Smooth muscle cell of the brain vasculature (primary cell): ENCODE measurements at regions not wholly inside any gene's neighbourhood (a gene's known extent, or its start where the extent isn't known, plus 50 kb on each side); places are given as distances from the start of the nearest gene placed in this dataset.

Experiments
- DNase-seq: peaks from one replicate; pipeline ENCODE4 v3.0.0-alpha.2; 2012; ENCODE audit warnings: low read depth, low spot score

DNA sequence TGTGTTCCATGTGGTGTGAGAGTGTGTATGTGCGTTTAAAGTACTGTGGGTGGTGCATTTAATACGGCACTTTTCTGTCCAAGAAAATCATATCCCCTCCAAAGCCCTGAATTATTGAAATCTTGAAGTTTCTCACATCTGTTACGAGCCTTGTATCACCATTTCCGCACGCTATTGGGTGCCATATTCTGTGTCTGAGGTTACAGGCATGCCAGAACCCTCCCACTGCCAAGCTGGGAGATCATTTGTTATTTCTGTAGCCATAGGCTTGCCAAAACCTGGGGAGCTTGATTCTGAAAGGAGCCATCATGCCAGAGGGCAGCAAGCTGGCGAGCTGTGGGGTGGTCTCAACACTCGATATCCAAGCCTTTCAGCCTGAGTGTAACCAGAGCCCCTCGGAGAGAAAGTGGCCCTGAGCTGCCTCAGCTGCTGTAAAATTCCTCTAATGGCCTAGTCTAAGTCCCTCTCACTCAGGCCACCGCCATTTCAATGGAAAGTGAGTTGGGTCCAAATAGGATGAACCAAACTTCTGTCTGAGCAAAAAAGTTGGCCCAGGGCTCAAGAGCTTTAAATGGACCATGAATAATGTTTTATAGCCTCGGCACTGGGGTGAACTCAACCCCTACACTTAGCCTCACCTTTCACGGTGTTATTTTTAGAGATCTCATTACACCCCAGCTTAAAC is 298.4 kb upstream of the DUSP10 start:
- DNase-seq, result no peak

DNA sequence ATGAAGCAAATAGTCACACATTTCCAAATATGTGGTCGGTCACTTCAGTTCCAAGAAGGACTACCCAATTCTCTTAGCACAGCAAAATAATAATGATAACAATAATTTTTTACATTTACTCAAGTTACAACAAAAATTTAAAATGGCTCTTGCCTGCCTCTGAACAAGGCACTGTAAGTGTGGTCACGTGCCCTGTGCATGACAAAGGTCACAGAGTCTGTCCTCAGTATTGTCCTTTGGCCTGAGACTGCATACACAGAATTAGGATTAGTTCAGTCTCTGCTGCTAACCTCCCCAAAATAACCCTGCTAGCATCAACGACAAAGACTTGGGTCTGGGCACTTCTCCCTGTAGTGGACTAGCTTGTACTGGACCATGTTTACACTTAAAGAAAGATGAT is 297.1 kb upstream of the DUSP10 start:
- no peak for DNase-seq

DNA sequence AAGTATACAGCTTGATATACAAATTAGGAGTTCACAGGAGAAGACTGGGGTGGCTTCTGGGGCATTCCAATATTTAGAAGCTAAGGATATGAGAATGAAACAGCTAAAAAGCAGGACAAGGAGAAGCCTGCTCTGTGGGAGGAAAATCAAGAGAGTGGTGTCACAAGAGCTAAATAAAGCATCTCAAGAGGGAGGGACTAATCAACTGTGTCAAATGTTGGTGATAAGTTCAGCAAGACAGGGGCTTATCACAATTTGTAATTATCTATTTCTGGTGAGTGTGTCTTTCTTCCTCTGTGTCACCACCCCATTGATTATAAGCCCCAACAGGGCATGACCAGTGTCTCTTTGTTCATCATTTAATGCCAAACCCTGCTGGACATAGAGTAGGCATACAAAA is 295.8 kb upstream of the DUSP10 start:
- no peak for DNase-seq

DNA sequence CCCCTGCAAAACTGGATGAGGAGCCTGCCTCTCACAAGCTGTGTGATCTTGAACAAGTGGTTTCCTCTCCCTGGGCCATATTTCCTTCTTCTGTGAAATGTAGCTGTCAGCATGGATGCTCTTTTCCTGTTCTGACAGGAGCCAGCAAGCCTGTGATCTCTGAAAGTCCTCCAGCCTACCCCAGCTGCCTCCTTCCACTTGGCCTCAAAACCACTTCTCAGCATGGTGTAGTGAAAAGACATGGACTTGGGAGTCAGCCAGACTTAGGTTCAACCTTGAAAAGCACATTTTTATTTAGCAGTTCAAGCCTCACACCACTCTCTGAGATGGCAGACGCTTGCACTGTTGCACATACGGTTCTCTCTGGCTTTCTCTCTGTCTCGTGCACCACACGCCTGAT is 292.9 kb upstream of the DUSP10 start:
- DNase-seq, result peak; percentile 87

DNA sequence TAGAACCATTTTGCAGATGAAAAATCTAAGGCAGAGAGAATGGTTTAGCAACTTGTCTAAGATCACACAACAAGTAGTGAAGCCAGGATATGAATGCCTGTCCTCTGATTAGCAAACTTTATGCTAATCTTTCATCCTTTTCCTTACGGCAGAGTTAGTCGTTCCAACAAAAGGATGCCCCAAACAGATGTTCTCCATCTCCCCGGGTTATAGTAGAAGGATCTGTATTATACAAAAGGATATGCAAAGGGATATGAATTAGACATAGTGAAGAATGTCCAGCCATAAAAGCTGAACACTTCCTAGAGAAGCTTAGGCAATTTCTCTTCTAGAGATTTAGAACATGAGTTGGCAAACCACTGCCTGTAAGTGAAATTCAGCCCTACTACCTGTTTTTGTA is 291.6 kb upstream of the DUSP10 start:
- no peak for DNase-seq

DNA sequence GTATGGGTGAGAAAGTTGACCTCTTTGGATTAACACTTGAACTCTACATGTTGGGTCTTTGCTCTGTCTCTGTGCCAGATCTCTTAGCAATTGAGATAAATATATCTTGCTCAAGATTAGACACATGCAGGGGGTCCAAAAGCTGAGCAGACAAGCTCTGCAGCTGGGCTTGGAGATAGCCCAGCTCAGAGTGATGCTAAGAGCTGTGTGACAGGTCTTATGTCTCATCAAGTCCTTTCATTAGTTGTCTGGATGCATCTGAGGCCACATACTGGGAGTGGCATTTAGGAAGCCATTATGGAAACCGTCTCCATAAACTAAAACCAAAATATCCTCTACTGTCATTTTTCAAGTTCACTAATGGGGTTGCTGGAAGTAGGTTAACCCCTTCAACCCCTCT is 289.4 kb upstream of the DUSP10 start:
- DNase-seq, result no peak

DNA sequence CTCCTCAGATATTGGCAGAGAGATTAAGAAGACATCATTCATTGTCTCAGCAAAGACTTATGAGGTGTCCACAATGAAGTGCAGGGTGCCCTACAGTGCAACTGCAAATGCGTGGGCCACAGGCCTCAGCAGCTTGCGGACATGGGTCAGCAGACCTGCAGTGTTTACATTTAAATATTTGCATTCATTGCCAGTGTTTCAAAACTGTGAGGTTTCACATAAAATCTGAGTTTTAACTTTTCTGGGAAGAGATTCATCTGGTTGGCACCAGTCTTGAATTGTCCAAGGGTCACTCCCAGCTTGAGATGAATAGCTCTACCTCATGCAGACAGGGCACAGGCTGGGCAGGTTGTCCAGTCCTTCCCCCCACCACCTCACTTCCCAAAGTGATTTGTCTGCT is 286.8 kb upstream of the DUSP10 start:
- DNase-seq, result no peak

DNA sequence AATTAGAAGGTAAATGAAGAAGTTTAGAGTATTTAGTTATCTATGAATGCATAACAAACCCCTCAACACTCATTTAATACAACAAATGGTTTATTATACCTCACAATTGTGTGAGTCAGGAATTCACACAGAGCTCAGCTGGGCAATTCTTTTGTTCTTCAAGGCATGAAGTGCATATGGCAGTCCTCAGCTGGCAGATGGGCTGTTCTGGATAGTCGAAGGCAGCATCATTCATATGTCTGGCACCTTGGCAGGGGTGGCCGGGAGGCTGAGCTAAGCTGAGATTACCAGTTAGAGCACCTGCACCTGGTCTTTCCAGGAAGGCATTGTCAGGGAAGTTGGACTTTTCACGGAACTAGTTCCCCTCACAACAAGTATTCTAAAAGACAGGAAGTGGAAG is 286.2 kb upstream of the DUSP10 start:
- DNase-seq, result no peak

DNA sequence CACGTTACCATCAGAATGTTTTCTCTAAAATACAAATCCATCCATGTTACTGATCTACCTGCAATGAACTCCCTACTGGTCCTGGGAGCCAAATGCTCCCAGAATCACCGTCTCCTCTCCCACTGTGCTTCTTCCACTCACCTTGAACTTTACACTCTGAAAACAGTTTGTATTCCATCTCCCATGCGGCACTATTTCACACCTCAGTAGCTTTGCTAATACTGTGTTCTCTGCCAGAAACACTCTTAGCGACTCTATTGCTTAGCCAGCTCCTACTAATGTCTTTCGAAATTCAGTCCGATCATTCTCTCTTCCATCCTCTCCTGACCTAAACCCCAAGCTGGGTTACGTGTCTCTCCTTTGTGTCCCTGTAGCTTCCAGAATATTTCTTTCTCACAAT is 284.4 kb upstream of the DUSP10 start:
- no peak for DNase-seq

DNA sequence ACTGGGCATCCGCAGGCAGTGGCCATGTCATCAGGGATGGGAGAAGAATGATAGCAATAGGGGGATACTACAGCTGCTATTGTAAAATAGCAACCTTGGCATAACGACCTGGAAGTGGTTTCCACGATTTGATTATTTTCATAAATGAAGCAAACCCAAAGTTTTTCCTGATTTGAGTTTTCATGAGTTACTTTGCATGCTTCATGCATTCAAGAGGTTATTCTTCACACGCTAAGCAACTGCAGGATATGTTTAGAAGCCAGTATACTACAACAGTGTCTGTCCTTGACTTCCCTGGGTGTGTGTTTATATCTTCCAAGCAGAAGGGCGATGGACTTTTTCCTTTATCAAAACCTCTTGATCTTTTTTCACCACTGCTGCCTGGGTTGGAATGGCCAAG is 281.1 kb upstream of the DUSP10 start:
- no peak for DNase-seq

DNA sequence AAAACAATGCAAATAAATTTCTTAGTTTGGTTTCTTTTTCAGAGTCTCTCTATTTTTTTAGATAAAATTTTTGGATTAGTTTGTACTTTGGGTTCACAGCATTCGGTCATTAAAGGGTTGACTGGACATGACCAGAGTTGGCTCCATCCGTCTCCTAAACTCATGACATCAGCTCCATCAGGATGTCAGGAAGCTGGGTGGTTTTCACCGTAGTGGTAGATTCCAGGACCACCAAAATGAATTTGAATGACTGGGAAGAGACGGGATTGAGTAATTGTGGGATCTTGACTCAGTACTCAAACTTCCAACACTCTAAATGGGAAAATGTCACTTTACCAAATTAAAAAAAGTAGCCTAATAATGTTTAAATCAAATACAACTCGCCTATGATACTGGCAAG is 279.2 kb upstream of the DUSP10 start:
- no peak for DNase-seq

DNA sequence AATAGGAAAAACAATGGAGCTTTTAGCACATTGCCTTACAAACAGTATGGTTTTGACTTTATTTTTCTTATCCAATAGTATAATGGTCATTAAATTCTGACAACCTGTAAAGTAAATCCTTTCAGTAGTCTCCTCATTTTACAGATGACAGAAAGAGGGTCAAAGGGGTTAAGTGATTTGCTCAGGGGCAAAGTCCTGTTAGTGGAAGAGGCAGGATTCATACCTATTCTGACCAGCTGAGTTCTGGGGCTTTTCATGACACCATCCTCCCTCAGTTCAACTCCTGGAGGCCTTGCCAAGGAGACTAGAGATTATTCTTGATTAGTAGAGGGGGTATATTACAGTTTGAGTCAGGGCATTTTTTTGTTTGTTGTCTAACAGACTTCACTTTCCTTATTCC is 278.7 kb upstream of the DUSP10 start:
- no peak for DNase-seq

DNA sequence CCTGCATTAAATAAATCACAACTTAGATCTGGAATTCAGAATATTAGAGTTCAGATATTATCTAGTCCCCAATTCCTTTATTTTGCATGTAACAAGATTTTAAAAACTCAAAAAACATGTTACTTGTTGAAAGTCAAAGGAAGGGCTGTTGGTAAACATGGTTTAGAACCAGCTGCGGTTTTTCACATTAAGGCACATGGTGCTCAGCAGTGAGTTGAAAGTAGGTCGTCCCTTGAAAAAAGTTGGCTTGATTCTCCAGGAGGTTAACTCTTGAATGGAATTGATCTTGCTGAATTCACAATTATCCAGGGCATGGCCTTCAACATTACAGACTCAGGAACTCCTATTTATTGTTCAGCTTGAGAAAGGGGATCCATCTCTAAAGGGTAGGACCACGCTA is 277.1 kb upstream of the DUSP10 start:
- DNase-seq, result no peak

DNA sequence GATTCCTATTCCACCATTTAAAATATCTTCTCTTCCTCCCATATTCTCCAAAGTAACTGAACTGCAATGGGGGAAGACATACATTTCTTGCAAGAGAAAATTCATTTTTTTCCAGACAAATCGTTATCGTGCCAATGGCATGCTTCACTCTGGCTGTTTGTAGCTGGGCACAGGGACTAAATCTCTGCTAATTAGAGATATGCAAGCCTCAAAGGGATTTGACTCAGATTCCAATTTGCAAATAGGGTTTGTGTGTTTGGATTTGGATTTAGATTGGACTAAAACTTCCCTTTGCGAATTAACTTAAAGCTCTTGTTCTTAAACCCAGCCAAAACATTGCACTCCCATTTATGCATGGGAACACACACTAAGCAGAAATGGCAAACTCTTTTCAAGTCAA is 276.2 kb upstream of the DUSP10 start:
- no peak for DNase-seq

DNA sequence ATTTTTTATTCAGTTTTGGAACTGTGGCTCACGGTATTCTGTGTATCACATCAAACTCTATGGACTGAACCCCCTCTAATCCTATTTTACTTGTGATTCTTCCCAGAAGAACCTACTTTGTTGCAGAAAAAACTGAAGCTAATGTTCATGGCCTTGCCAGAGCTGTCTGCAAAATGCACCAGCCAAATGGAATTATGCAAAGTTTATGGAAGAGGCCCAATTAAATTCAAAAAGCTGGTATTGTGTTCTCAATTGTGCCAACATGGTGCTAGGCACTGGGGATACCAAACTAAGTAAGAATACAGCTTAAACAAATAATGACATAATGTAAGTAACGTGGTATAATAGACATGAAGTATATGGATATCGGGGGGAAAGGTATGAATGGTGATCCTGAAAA is 273.8 kb upstream of the DUSP10 start:
- DNase-seq, result no peak

DNA sequence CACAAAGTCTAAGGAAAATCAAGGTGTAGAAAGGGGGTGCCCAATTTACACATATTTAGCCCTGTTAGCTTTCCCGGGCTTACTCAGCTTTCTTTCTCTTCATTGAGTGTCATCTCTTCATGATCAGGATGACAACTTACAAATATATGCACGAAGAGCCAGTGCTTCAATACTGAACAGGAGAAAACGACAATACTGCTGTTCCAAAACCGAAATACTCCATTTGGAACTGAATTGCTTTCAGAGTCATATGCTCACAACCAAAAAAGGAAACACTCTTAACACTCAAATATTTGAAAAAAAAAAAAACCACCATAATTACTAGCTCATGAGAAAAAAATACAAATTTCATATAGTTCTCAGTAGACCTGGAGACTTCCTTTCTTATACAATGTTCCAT is 272.1 kb upstream of the DUSP10 start:
- no peak for DNase-seq

DNA sequence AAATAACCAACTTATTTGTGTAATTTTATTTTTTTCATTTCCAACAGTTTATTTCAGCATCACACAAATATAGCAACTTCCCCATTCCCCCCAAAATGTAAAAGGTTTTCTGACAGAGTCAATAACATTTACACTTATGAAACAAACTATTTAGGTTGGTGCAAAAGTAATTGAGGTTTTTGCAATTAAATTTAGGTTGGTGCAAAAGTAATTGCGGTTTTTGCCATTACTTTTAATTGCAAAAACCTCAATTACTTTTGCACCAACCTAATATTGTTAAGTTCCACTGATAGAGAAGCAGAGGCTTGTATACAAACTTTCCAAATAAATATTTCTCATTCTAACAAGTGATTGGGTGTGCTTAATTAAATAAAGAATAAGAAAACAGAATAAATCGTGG is 270.9 kb upstream of the DUSP10 start:
- DNase-seq, result no peak

DNA sequence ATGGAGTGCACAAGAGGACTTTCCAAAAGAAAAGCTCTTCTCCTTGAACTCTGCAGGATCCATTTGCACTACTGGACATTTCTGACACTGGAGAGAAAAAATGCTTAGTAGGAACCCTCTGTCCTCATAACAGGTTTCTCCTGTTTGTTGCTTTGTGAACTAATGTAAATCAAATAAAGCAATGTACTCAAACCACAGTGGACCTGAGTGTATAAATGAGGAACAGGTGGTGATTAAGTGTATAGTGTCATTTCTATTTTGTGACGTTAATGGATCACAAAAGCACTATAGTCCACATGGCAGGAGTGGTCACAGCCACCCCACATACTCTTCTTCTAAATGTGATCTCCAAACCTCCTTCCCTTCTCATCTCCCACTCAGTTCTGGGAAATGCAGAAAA is 268.4 kb upstream of the DUSP10 start:
- DNase-seq, result no peak

DNA sequence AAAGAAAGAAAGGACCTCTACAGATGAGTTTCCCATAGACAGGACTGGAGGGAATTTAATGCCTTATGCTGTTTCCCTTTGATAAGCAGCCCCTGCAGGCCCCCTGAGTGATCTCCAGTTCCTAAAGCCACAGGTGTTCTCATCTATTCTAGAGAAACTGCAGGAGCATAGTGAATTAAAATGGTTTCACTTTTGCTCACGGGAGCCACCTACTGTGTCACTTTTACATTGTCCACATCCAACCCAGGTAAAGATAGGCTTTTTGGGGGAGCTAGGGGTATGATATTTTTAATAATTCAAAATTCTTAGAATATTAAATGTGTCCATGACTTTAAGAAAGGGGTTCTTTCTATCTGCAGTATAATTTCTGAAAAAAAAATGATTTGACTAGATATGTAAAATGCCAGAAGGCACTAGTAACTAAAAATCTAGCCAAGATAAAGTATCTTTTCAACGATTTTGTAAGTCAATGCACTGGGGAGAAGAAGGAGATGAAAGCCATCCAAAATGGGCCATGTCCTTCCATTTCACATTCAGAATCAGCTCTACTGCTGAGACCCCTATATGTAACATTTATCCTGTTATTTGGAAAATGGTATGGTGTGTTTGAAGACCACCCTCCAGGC is 267.3 kb upstream of the DUSP10 start:
- no peak for DNase-seq

DNA sequence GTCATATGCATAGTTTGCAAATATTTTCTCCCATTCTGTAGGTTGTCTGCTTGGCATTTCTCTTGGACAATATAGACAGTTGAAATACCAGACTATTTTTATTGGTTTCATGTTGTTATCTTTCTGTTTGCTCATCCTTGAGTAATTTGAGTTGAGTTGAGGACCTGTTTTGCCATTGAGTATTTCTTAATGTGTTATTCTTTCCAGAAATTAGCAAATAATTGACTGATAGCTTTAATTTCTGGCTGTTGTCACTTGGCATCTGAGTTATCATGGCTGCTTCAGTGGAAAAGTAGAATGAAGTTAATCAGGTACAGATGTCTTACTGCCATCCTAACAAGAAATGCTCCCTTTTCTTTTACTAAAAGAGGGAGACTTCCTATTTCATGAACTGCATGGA is 264.8 kb upstream of the DUSP10 start:
- no peak for DNase-seq

DNA sequence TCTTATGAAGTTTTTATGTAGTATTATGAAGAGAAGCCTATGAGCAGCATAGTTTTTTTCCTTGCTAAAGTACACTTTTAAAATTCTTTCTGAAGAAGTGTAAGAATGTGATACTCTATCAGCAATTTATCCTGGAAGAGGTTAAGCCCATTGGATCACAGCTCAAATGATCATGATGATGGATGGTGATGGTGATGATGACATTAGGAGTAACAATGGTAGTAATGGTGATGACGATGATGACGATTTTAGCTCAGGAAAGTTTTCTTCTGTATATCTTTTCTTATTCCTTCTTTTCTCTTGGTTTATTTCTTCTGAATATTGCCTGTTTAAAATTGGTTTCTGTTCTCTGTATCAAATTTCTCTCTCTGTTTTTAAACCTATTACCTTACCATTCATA is 262.9 kb upstream of the DUSP10 start:
- DNase-seq, result no peak

DNA sequence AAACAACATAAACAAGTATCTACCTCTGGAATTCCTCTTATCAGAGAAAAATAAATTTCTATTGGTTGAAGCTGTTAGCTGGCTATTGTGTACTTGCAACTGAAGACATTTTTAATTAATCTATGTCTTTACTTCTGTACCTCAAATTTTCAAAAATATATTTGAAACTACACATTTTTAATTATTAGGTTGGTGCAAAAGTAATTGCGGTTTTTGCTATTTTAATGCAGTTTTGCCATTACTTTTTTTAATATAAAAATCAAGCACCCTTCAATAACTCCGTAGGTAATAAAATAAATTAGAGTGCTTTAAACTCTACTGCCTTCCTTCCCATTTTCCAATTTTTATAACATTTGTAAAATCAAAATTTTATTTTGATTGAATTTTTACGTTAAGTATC is 262.1 kb upstream of the DUSP10 start:
- DNase-seq, result no peak

DNA sequence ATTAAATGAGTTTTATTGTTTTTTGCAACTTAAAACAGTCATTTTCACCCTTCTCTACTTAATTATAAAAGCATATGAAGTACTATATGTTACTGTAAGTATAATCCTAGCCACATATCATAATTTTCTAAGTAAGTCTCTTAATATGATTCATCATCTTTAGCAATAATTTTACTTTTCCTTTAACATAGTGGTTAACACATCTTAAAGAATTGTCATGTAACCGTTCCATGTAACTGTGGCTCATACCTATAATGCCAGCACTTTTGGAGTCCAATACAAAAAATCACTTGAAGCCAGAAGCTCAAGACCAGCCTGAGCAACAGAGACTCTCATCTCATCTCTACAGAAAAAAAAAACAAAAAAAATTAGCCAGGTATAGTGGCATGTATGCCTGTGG is 260.6 kb upstream of the DUSP10 start:
- no peak for DNase-seq

DNA sequence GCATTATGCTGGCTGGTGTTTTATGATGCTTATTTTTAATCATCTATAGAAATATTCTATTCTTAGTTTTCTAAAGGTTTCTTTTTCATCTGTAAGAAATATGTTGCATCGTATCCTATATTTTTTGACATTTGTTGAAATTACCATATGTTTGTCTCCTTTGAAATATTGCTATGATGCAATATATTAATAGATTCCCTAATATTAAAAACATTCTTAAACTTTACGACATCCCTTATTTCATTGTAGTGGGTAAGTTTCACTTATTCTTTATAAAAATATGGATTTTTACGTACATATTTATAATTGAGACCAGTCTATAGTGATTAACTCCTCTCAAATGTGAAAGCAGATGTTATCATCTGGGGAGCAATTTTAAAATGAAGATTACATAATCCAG is 258.2 kb upstream of the DUSP10 start:
- no peak for DNase-seq
